Stomach (tissue), 8 donors: ENCODE measurements at regions not wholly inside any gene's neighbourhood (a gene's known extent, or its start where the extent isn't known, plus 50 kb on each side); places are given as distances from the start of the nearest gene placed in this dataset.

Source experiments
- DNase-seq, 2 donors: peaks; one replicate each; pipeline versions ENCODE4 v3.0.0 to v3.0.0-alpha.2; 2013 to 2019
- H3K27ac ChIP-seq, 5 donors: fragments of 200-600 bp in 4 of 5; sonication (generic) in 4 of 5; one replicate each; pipeline ENCODE4 v1.5.1; 2013 to 2019; ENCODE audit warnings: mild to moderate bottlenecking in 1 of 5, moderate library complexity in 1 of 5
- H3K27me3 ChIP-seq, 3 donors: fragments of 200-600 bp; sonication (generic); one replicate each; pipeline ENCODE4 v1.5.1; 2017 to 2019; ENCODE audit warnings: mixed run types in 1 of 3
- H3K36me3 ChIP-seq, 4 donors: fragments of 200-600 bp; sonication (generic); 1 replicate in 3 of 4; 2 replicates in 1 of 4; pipeline ENCODE4 v1.5.1; 2016 to 2019
- H3K4me1 ChIP-seq, 4 donors: fragments of 200-600 bp; sonication (generic); one replicate each; pipeline ENCODE4 v1.5.1; 2016 to 2019
- H3K4me3 ChIP-seq, 4 donors: fragments of 200-600 bp; sonication (generic) in 3 of 4; one replicate each; pipeline ENCODE4 v1.5.1; 2016 to 2019; ENCODE audit warnings: mild to moderate bottlenecking in 1 of 4
- H3K9me3 ChIP-seq, 4 donors: fragments of 200-600 bp; sonication (generic); one replicate each; pipeline ENCODE4 v1.5.1; 2016 to 2019
- EP300 ChIP-seq: sonication (generic); formaldehyde crosslinking; IDR thresholded peaks from one replicate; pipeline ENCODE4 v1.6.1; 2017; ENCODE audit warnings: antibody characterized with exemption
- POLR2A ChIP-seq, 4 donors: fragments of 450-650 bp; IDR thresholded peaks; one replicate each; pipeline ENCODE4 v1.6.1; 2016; ENCODE audit warnings: antibody characterized with exemption in 4 of 4, control low read depth in 2 of 4, mild to moderate bottlenecking in 1 of 4, moderate library complexity in 1 of 4
- POLR2AphosphoS5 ChIP-seq, 3 donors: sonication (generic); formaldehyde crosslinking; IDR thresholded peaks; one replicate each; pipeline ENCODE4 v1.6.1; 2016; ENCODE audit warnings: antibody characterized with exemption in 3 of 3
- WGBS, 5 donors: extraction: QIAGEN DNeasy Blood & Tissue Kit in 3 of 5; methylation state at CpG; one replicate each; pipeline versions ENCODE4 v1.1.5 to v1.1.7; 2013 to 2018; 5-methylcytosine and 5-hydroxymethylcytosine counted together
- intact Hi-C: fragments of 100-400 bp; cut with DNase I; formaldehyde crosslinking; loops from one replicate; pipeline ENCODE4 v1.15.1; 2023; ENCODE audit warnings: low total_unique reads
- TF ChIP-seq, protein P1 (sequence below), 7 experiments: fragments of 450-650 bp in 4 of 7; fragments of 200-600 bp in 3 of 7; sonication (generic) in 3 of 7; IDR thresholded peaks; one replicate each; pipeline ENCODE4 v1.5.1; 2016 to 2019; ENCODE audit warnings: antibody characterized with exemption in 7 of 7, control low read depth in 2 of 7, mild to moderate bottlenecking in 1 of 7
- donor health status: healthy with polysubstance abuse.
- donor health status: Bipolar disorder and iron deficiency.
- donor health status: healthy.

DNA sequence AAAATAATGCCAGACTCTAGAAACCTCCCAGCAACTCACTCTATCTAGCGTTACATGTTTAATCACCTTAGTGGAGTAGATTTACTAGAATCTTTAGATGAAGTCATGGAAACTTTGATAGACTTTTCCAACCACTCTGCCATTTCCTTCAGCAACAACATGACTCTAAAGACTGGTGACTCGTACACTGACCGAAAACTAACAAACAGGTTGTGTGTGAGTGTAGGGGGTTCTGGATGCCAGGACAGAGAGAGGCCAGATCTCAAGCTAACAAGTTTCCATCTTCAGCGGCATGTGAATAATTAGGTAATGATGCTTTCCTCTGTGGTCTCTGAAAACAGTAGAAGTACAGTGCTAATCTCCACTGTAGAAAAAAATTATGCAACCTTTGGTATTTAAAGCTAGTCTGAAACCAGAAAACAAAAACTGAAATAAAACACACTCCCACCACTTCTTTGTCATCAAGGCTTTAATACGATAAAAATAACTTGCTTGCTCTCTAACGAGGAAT, 286.4 kb downstream of the PRDM5 start:
- H3K4me3 ChIP-seq: no peak overlapping the region
- intact Hi-C loops: no loop called here

DNA sequence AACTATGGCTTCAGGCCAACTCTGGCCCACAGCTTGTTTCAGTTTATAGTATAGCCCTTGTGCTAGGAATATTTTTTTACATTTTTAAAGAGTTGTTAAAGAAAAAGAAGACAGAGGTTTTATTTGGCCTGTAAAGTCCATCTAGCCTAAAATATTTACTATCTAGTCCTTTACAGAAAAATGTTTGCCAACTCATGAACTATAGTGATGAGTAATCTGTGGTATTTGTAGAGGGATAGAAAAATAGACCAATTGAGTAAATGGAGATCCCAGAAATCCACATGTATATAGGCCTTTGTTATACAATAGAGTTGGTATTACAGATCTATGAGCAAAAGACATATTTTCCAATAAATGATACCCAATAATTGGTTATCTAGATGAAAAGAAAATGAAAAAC, 288.7 kb downstream of the PRDM5 start:
- no peak for TF ChIP-seq EP300
- TF ChIP-seq, protein P1, sequence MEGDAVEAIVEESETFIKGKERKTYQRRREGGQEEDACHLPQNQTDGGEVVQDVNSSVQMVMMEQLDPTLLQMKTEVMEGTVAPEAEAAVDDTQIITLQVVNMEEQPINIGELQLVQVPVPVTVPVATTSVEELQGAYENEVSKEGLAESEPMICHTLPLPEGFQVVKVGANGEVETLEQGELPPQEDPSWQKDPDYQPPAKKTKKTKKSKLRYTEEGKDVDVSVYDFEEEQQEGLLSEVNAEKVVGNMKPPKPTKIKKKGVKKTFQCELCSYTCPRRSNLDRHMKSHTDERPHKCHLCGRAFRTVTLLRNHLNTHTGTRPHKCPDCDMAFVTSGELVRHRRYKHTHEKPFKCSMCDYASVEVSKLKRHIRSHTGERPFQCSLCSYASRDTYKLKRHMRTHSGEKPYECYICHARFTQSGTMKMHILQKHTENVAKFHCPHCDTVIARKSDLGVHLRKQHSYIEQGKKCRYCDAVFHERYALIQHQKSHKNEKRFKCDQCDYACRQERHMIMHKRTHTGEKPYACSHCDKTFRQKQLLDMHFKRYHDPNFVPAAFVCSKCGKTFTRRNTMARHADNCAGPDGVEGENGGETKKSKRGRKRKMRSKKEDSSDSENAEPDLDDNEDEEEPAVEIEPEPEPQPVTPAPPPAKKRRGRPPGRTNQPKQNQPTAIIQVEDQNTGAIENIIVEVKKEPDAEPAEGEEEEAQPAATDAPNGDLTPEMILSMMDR (IDR thresholded peaks at IDR 0.05): no peak
- no peak for TF ChIP-seq POLR2A (IDR thresholded peaks at IDR 0.05)
- no peak for TF ChIP-seq POLR2AphosphoS5 (IDR thresholded peaks at IDR 0.05)
- Histone ChIP-seq H3K36me3 (no peaks in the 10 kb centered on the region), H3K4me1 (no peaks in the 10 kb centered on the region), H3K4me3 (no peak overlapping the region), H3K9me3 (no peaks in the 10 kb centered on the region), H3K27ac (no peak overlapping the region), H3K27me3 (no peaks in the 10 kb centered on the region)
- DNase-seq: no peak
- intact Hi-C loops: no loop called here

More for the DNA sequence above, 286.4 kb downstream of the PRDM5 start:
- no peak for DNase-seq
- no peaks in the 10 kb centered on the region for H3K27me3 ChIP-seq
- TF ChIP-seq, protein P1 (IDR thresholded peaks at IDR 0.05): no peak
- TF ChIP-seq EP300 (no peak), POLR2AphosphoS5 (IDR thresholded peaks at IDR 0.05) (no peak), POLR2A (IDR thresholded peaks at IDR 0.05) (no peak)
- no peak overlapping the region for H3K27ac ChIP-seq
- no peaks in the 10 kb centered on the region for H3K4me1 ChIP-seq
- no peaks in the 10 kb centered on the region for H3K9me3 ChIP-seq
- 76 to 89% (median 86%) methylated on average over 6 of the region's 6 CpGs for WGBS, 5 donors
- H3K36me3 ChIP-seq: no peaks in the 10 kb centered on the region

DNA sequence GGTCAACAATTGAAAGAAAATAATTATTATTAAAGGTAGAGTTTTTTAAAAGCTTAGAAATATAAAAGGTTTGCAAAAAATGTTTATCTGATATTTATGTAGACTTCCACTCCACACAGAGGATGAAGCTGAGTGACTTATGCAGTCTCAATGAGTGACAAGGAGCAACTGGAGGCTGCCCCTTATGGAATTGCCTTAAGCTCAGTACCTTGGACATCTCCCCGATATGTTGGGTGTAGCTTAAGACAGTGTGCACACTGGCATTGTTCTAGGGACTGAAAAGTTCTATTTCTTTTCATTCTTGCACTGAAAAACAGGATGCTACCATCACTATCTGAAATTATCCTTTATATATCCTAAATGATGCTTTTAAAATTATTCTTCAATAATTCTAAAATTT, 292.1 kb downstream of the PRDM5 start:
- Histone ChIP-seq H3K36me3 (no peaks in the 10 kb centered on the region), H3K27ac (no peak overlapping the region), H3K27me3 (no peaks in the 10 kb centered on the region), H3K4me3 (no peak overlapping the region), H3K9me3 (no peaks in the 10 kb centered on the region), H3K4me1 (no peaks in the 10 kb centered on the region)
- WGBS, 5 donors: 60 to 92% (median 80%) methylated on average over 1 of the region's 1 CpG
- TF ChIP-seq, protein P1 (IDR thresholded peaks at IDR 0.05): no peak
- TF ChIP-seq POLR2A (IDR thresholded peaks at IDR 0.05) (no peak), POLR2AphosphoS5 (IDR thresholded peaks at IDR 0.05) (no peak), EP300 (no peak)
- no peak for DNase-seq
- intact Hi-C loops: no loop called here

DNA sequence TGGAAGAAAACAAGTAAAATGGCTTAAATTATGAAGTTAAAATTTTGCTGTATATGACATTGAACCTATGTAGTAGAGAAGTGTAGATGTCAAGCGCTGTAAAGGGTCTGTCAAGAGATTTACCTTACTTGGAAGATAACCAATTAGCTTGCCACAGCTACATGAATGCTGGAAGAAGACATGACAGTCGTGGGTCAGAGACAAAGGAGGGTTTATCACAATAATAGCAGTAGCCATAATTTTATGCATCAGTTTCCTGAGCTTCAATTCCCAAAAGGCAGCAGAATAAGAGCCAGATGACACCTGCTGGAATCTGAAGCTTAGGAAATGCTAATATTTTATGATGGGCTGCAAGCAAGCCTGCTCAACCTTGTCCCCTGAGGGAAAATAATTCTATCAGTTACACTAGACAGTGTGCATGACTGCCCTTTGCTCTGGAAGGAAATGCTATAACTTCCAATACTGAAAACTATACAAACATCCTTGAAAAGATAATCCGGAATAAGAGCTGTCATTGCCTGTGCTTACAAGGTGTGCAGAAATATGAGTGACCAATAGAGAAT, 292.9 kb downstream of the PRDM5 start:
- TF ChIP-seq EP300 (no peak), POLR2AphosphoS5 (IDR thresholded peaks at IDR 0.05) (no peak), POLR2A (IDR thresholded peaks at IDR 0.05) (no peak)
- TF ChIP-seq, protein P1 (IDR thresholded peaks at IDR 0.05): no peak
- DNase-seq: no peak
- Histone ChIP-seq H3K27ac (no peak overlapping the region), H3K4me3 (no peak overlapping the region), H3K36me3 (no peaks in the 10 kb centered on the region), H3K27me3 (no peaks in the 10 kb centered on the region), H3K4me1 (no peaks in the 10 kb centered on the region), H3K9me3 (no peaks in the 10 kb centered on the region)
- WGBS, 5 donors: 58 to 64% (median 61%) methylated on average over 3 of the region's 3 CpGs
- intact Hi-C loops: no loop called here
